ENCODE measurements at regions not wholly inside any gene's neighbourhood (a gene's known extent, or its start where the extent isn't known, plus 50 kb on each side); places are given as distances from the start of the nearest gene placed in this dataset.

DNA sequence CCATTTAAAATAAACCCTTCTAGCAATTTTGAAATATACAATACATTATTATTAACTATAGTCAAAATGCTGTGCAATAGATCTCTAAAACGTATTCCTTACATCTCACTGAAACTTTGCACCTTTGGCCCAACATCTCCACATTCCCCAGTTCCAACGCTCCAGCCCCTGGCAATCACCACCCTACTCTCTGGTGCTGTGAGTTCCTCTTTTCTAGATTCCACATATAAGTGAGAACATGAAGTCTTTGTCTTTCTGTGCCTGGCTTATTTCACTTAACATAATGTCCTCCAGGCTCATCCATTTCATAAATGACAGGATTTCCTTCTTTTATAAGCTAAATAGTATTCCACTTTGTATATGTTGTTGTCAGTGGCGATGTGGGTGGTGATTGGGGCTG is 194.7 kb upstream of the RTL1 start (continued):
- TF ChIP-seq, protein P1, sequence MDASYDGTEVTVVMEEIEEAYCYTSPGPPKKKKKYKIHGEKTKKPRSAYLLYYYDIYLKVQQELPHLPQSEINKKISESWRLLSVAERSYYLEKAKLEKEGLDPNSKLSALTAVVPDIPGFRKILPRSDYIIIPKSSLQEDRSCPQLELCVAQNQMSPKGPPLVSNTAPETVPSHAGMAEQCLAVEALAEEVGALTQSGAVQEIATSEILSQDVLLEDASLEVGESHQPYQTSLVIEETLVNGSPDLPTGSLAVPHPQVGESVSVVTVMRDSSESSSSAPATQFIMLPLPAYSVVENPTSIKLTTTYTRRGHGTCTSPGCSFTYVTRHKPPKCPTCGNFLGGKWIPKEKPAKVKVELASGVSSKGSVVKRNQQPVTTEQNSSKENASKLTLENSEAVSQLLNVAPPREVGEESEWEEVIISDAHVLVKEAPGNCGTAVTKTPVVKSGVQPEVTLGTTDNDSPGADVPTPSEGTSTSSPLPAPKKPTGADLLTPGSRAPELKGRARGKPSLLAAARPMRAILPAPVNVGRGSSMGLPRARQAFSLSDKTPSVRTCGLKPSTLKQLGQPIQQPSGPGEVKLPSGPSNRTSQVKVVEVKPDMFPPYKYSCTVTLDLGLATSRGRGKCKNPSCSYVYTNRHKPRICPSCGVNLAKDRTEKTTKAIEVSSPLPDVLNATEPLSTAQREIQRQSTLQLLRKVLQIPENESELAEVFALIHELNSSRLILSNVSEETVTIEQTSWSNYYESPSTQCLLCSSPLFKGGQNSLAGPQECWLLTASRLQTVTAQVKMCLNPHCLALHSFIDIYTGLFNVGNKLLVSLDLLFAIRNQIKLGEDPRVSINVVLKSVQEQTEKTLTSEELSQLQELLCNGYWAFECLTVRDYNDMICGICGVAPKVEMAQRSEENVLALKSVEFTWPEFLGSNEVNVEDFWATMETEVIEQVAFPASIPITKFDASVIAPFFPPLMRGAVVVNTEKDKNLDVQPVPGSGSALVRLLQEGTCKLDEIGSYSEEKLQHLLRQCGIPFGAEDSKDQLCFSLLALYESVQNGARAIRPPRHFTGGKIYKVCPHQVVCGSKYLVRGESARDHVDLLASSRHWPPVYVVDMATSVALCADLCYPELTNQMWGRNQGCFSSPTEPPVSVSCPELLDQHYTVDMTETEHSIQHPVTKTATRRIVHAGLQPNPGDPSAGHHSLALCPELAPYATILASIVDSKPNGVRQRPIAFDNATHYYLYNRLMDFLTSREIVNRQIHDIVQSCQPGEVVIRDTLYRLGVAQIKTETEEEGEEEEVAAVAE (CRISPR knock-in tag; IDR thresholded peaks at IDR 0.05; ENCODE audit: borderline replicate concordance), result no peak
- no peak for TF ChIP-seq HMGA1 (CRISPR knock-in tag; conservative IDR thresholded peaks at IDR 0.05)
- TF ChIP-seq, protein P2, sequence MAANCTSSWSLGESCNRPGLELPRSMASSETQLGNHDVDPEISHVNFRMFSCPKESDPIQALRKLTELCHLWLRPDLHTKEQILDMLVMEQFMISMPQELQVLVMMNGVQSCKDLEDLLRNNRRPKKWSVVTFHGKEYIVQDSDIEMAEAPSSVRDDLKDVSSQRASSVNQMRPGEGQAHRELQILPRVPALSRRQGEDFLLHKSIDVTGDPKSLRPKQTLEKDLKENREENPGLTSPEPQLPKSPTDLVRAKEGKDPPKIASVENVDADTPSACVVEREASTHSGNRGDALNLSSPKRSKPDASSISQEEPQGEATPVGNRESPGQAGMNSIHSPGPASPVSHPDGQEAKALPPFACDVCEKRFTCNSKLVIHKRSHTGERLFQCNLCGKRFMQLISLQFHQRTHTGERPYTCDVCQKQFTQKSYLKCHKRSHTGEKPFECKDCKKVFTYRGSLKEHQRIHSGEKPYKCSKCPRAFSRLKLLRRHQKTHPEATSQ (CRISPR knock-in tag; IDR thresholded peaks at IDR 0.05; ENCODE audit: borderline replicate concordance), result no peak
- TF ChIP-seq ZSCAN31 (CRISPR knock-in tag; IDR thresholded peaks at IDR 0.05; ENCODE audit: low read depth), result no peak

DNA sequence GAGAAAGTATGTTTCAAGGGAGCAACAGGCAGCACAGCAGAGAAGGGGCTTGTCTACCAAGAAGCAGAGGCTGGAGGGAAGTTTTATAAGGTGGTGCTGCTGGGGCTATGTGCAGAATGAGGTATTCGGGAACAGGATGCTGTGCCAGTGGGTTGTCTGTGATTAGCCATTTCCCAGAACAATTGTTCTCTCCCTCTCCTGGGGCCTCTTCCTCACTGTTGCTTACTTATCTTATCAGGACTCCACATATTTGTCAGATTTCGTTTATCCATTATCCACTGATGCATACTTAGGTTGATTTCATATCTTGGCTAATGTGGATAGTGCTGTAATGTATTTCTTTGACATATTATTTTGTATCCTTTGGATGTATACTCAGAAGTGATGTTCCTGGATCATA is 195.1 kb upstream of the RTL1 start:
- no peaks in the 10 kb centered on the region for H3K79me2 ChIP-seq (ENCODE audit: insufficient read depth, low read length)
- no peak overlapping the region for H2AFZ ChIP-seq (ENCODE audit: low read length)
- no peak overlapping the region for H3K9ac ChIP-seq (ENCODE audit: insufficient read depth, low read depth, low read length)
- no TSS peak for BruUV-seq (replicated peaks)
- ATAC-seq (no peak), FAIRE-seq (no peak), DNase-seq (ENCODE audit: low spot score) (no peak)
- H4K20me1 ChIP-seq (ENCODE audit: insufficient read depth, low read length), result no peaks in the 10 kb centered on the region
- peaks cover 4 to 13% of the 10 kb centered on the region in 2 experiments; a peak in 2 of 5 replicates for H3K27me3 ChIP-seq (ENCODE audit: control insufficient read depth in 1 of 2, insufficient read depth in 2 of 2, low read length in 2 of 2)
- no peak overlapping the region for H3K27ac ChIP-seq (ENCODE audit: extremely low read length, insufficient read depth, low read length)
- H3K9me3 ChIP-seq (ENCODE audit: low read length), result peaks cover 4% of the 10 kb centered on the region; the same call in 1 of the 2 replicates
- H3K4me2 ChIP-seq (ENCODE audit: low read depth, low read length), result no peak overlapping the region
- WGBS (ENCODE audit: low lambda C conversion rate), result 0% methylated on average over 2 of the region's 2 CpGs
- intact Hi-C loops (cut with micrococcal nuclease; ENCODE audit: unreplicated experiment), result no loop called here
- CTCF ChIA-PET (ENCODE audit: low intra/inter-chr PET ratio, low total read pairs), result no interaction called here
- POLR2A ChIA-PET, result no interaction called here
- H3K4me1 ChIP-seq (ENCODE audit: insufficient read depth, low read length), result no peaks in the 10 kb centered on the region
- H3K36me3 ChIP-seq (replicated peaks in 1 of 2; ENCODE audit: control insufficient read depth in 1 of 2, insufficient read depth in 2 of 2, low read length in 2 of 2), result no peaks in the 10 kb centered on the region
- no peak overlapping the region for H3K4me3 ChIP-seq (replicated peaks in 1 of 3; ENCODE audit: insufficient read depth in 1 of 3, low read depth in 2 of 3, low read length in 3 of 3)
- in situ Hi-C loops (cut with HindIII; ENCODE audit: extremely low pct_ligation_motif_present, low pct_unique_long_range_greater_than_20kb), result no loop called here
- TF ChIP-seq, protein P3, sequence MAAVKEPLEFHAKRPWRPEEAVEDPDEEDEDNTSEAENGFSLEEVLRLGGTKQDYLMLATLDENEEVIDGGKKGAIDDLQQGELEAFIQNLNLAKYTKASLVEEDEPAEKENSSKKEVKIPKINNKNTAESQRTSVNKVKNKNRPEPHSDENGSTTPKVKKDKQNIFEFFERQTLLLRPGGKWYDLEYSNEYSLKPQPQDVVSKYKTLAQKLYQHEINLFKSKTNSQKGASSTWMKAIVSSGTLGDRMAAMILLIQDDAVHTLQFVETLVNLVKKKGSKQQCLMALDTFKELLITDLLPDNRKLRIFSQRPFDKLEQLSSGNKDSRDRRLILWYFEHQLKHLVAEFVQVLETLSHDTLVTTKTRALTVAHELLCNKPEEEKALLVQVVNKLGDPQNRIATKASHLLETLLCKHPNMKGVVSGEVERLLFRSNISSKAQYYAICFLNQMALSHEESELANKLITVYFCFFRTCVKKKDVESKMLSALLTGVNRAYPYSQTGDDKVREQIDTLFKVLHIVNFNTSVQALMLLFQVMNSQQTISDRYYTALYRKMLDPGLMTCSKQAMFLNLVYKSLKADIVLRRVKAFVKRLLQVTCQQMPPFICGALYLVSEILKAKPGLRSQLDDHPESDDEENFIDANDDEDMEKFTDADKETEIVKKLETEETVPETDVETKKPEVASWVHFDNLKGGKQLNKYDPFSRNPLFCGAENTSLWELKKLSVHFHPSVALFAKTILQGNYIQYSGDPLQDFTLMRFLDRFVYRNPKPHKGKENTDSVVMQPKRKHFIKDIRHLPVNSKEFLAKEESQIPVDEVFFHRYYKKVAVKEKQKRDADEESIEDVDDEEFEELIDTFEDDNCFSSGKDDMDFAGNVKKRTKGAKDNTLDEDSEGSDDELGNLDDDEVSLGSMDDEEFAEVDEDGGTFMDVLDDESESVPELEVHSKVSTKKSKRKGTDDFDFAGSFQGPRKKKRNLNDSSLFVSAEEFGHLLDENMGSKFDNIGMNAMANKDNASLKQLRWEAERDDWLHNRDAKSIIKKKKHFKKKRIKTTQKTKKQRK (IDR thresholded peaks at IDR 0.05; ENCODE audit: low read length), result no peak
- no peak for TF ChIP-seq ZFP37 (CRISPR knock-in tag; IDR thresholded peaks at IDR 0.05; ENCODE audit: borderline replicate concordance)
- TF ChIP-seq, protein P4, sequence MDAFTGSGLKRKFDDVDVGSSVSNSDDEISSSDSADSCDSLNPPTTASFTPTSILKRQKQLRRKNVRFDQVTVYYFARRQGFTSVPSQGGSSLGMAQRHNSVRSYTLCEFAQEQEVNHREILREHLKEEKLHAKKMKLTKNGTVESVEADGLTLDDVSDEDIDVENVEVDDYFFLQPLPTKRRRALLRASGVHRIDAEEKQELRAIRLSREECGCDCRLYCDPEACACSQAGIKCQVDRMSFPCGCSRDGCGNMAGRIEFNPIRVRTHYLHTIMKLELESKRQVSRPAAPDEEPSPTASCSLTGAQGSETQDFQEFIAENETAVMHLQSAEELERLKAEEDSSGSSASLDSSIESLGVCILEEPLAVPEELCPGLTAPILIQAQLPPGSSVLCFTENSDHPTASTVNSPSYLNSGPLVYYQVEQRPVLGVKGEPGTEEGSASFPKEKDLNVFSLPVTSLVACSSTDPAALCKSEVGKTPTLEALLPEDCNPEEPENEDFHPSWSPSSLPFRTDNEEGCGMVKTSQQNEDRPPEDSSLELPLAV (CRISPR knock-in tag; conservative IDR thresholded peaks at IDR 0.05; ENCODE audit: low read depth), result no peak
- TF ChIP-seq WIZ (CRISPR knock-in tag; IDR thresholded peaks at IDR 0.05), result no peak
- no peak for TF ChIP-seq MZF1 (CRISPR knock-in tag; IDR thresholded peaks at IDR 0.05; ENCODE audit: borderline replicate concordance)
- no peak for TF ChIP-seq HNRNPH1 (optimal IDR thresholded peaks at IDR 0.05; ENCODE audit: low read depth, low read length)
- no peak for TF ChIP-seq SNAI1 (CRISPR knock-in tag; IDR thresholded peaks at IDR 0.05; ENCODE audit: borderline replicate concordance)
- no peak for TF ChIP-seq ZNF792 (CRISPR knock-in tag; IDR thresholded peaks at IDR 0.05)
